GM12878 (cell line): ENCODE measurements at regions not wholly inside any gene's neighbourhood (a gene's known extent, or its start where the extent isn't known, plus 50 kb on each side); places are given as distances from the start of the nearest gene placed in this dataset.

ENCODE experiments used
- ATAC-seq: fragments of 200-7000 bp; cut with Tn5 transposase; 3 replicates; pipeline ENCODE4 v1.9.1; 2020; ENCODE audit warnings: mild to moderate bottlenecking, moderate library complexity
- BruUV-seq: library from RNA; stranded (reverse); fragments of 400-500 nt; replicated peaks from 2 replicates; lab custom pipeline; 2021; lab: Mats Ljungman, UMichigan
- CTCF ChIA-PET: fragments of 300-600 bp; sonication (Branson Sonifier 250); formaldehyde crosslinking; extraction: SDS; loops from one replicate; lab custom pipeline; 2021; ENCODE audit warnings: inconsistent platforms; lab: Yijun Ruan, JAX
- POLR2A ChIA-PET: fragments of 350-600 bp; formaldehyde crosslinking; extraction: SDS; loops from one replicate; lab custom pipeline; 2021; ENCODE audit warnings: inconsistent platforms; lab: Charles Lee
- RAD21 ChIA-PET: fragments of 300-600 bp; sonication (Branson Sonifier 250); formaldehyde crosslinking; loops from one replicate; lab custom pipeline; 2023; ENCODE audit warnings: antibody characterized with exemption; ENCODE audit not compliant: unreplicated experiment; lab: Charles Lee
- SMC1A ChIA-PET: fragments of 300-600 bp; sonication (Branson Sonifier 250); formaldehyde crosslinking; loops from one replicate; lab custom pipeline; 2023; ENCODE audit not compliant: unreplicated experiment, uncharacterized antibody; lab: Charles Lee
- DNase-seq: peaks from one replicate; pipeline ENCODE4 v3.0.0-alpha.2; 2011; ENCODE audit warnings: low read depth, low spot score
- FAIRE-seq: peaks from 3 replicates; lab custom pipeline; 2011; peaks lifted over from hg19 to GRCh38; lab: Jason Lieb, UNC
- H2AFZ ChIP-seq: 2 replicates; pipeline ENCODE4 v1.6.0; 2011; ENCODE audit warnings: low read depth, low read length, control low read depth; ENCODE audit not compliant: control insufficient read depth
- H3K27ac ChIP-seq: 2 replicates; pipeline ENCODE4 v1.5.1; 2011; ENCODE audit warnings: control low read depth; ENCODE audit not compliant: control insufficient read depth, insufficient read depth
- H3K27me3 ChIP-seq, 2 experiments: replicated peaks in 1 of 2; 2 replicates each; pipeline versions ENCODE4 v1.6.0 to v1.6.1; 2011; ENCODE audit warnings: low read length in 1 of 2; ENCODE audit not compliant: control insufficient read depth in 2 of 2, insufficient read depth in 2 of 2
- H3K36me3 ChIP-seq, 2 experiments: 2 replicates each; pipeline ENCODE4 v1.5.1; 2011; ENCODE audit warnings: low read length in 1 of 2; ENCODE audit not compliant: control insufficient read depth in 2 of 2, insufficient read depth in 2 of 2
- H3K4me1 ChIP-seq: 2 replicates; pipeline ENCODE4 v1.6.1; 2011; ENCODE audit warnings: mild to moderate bottlenecking, low read length, moderate library complexity, mixed read lengths; ENCODE audit not compliant: control insufficient read depth, insufficient read depth
- H3K4me2 ChIP-seq: 2 replicates; pipeline ENCODE4 v1.6.0; 2011; ENCODE audit warnings: control low read depth; ENCODE audit not compliant: control insufficient read depth, insufficient read depth
- H3K4me3 ChIP-seq: fragments of 200-600 bp; sonication (generic); 2 replicates; pipeline ENCODE4 v1.5.1; 2016
- H3K79me2 ChIP-seq: 2 replicates; pipeline ENCODE4 v1.6.0; 2011; ENCODE audit warnings: low read length; ENCODE audit not compliant: control insufficient read depth, insufficient read depth
- H3K9ac ChIP-seq: 2 replicates; pipeline ENCODE4 v1.8.0; 2011; ENCODE audit warnings: low read length, control low read depth, mixed read lengths; ENCODE audit not compliant: control insufficient read depth, insufficient read depth
- H3K9me3 ChIP-seq: replicated peaks from 3 replicates; pipeline ENCODE4 v1.5.1; 2011; ENCODE audit warnings: mild to moderate bottlenecking, low read length; ENCODE audit not compliant: control insufficient read depth, insufficient read depth
- H4K20me1 ChIP-seq: 2 replicates; pipeline ENCODE4 v1.6.0; 2011; ENCODE audit not compliant: control insufficient read depth, insufficient read depth
- ATF2 ChIP-seq: IDR thresholded peaks from 2 replicates; pipeline ENCODE4 v1.6.1; 2012; ENCODE audit warnings: low read length, inconsistent platforms
- BMI1 ChIP-seq: fragments of 450-650 bp; IDR thresholded peaks from 2 replicates; pipeline ENCODE4 v1.6.1; 2016; ENCODE audit warnings: mild to moderate bottlenecking, moderate library complexity, borderline replicate concordance
- CBFB ChIP-seq: IDR thresholded peaks from 2 replicates; pipeline ENCODE4 v1.6.1; 2016; ENCODE audit warnings: antibody characterized with exemption, low read depth
- CBX3 ChIP-seq: fragments of 200-600 bp; sonication (generic); IDR thresholded peaks from 2 replicates; pipeline ENCODE4 v1.6.1; 2016; ENCODE audit warnings: low read depth, borderline replicate concordance
- CHD1 ChIP-seq: IDR thresholded peaks from 2 replicates; pipeline ENCODE4 v1.6.1; 2012; ENCODE audit warnings: low read depth, low read length, improper control_type of control experiment
- EP300 ChIP-seq, 2 experiments: fragments of 150-350 bp in 1 of 2; IDR thresholded peaks; 2 replicates each; pipeline ENCODE4 v1.6.1; 2011 to 2012; ENCODE audit warnings: low read depth in 2 of 2, low read length in 2 of 2, borderline replicate concordance in 1 of 2, improper control_type of control experiment in 1 of 2, inconsistent platforms in 1 of 2; ENCODE audit not compliant: control insufficient read depth in 1 of 2
- ETV6 ChIP-seq, 2 experiments: fragments of 450-650 bp in 1 of 2; IDR thresholded peaks in 1 of 2; conservative IDR thresholded peaks in 1 of 2; 2 replicates each; pipeline ENCODE4 v1.6.1; 2014; ENCODE audit warnings: antibody characterized with exemption in 1 of 2, borderline replicate concordance in 1 of 2, low read depth in 1 of 2, mild to moderate bottlenecking in 1 of 2, moderate library complexity in 1 of 2
- GABPA ChIP-seq: IDR thresholded peaks from 2 replicates; pipeline ENCODE4 v1.6.1; 2014; ENCODE audit warnings: antibody characterized with exemption, low read depth, mild to moderate bottlenecking, inconsistent platforms
- HSF1 ChIP-seq: fragments of 150-350 bp; IDR thresholded peaks from 2 replicates; pipeline ENCODE4 v1.6.1; 2014; ENCODE audit warnings: mild to moderate bottlenecking, low read depth, low read length
- NFYA ChIP-seq: IDR thresholded peaks from 2 replicates; pipeline ENCODE4 v1.6.1; 2011; ENCODE audit warnings: low read depth, mild to moderate bottlenecking, low read length, improper control_type of control experiment, borderline replicate concordance
- SIX5 ChIP-seq: IDR thresholded peaks from 2 replicates; pipeline ENCODE4 v1.6.1; 2011; ENCODE audit warnings: mild to moderate bottlenecking, low read depth, low read length, moderate library complexity; ENCODE audit not compliant: severe bottlenecking
- ZNF207 ChIP-seq: fragments of 450-650 bp; IDR thresholded peaks from 2 replicates; pipeline ENCODE4 v1.6.1; 2014; ENCODE audit warnings: antibody characterized with exemption, mild to moderate bottlenecking, borderline replicate concordance
- ZNF217 ChIP-seq: fragments of 450-650 bp; IDR thresholded peaks from 2 replicates; pipeline ENCODE4 v1.6.1; 2017; ENCODE audit warnings: antibody characterized with exemption, mild to moderate bottlenecking
- WGBS: methylation state at CpG from one replicate; pipeline ENCODE4 v1.1.6; 2016; ENCODE audit warnings: low lambda C conversion rate; ENCODE audit not compliant: insufficient replicate concordance, insufficient coverage; ENCODE audit errors: missing lambda C conversion rate; 5-methylcytosine and 5-hydroxymethylcytosine counted together
- in situ Hi-C: fragments of 300-500 bp; cut with MboI; formaldehyde crosslinking; loops from 9 replicates; pipeline ENCODE4 v1.14.3; 2018; ENCODE audit warnings: mixed read lengths
- intact Hi-C: fragments of 100-400 bp; cut with micrococcal nuclease; formaldehyde crosslinking; loops from one replicate; pipeline ENCODE4 v1.14.2; 2022; ENCODE audit not compliant: unreplicated experiment
- TF ChIP-seq, protein P1 (sequence below): fragments of 450-650 bp; formaldehyde crosslinking; IDR thresholded peaks from 2 replicates; pipeline ENCODE4 v1.4.0; 2020; ENCODE audit warnings: mild to moderate bottlenecking, moderate library complexity
- TF ChIP-seq, protein P2 (sequence below): IDR thresholded peaks from 2 replicates; pipeline ENCODE4 v1.6.1; 2012; ENCODE audit warnings: low read depth, low read length, improper control_type of control experiment

DNA sequence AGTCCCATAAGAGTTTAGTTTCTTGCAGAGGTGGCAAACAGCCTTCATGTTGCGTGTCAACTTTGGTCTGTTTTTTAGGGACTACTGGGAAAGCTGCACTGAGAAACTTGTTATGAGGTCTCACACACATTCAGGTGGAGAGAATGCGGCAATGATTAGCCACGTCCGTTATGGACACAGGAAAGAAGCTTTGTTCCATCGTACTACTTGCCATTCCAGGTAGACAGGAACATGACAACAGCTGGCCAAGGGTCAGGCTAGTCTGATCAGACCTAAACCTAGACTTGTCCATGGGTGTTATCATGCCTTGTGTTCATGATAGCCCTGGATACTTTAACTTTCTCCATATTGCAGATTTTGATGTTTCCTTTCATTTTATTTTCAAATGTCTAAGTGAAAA lies 113.2 kb downstream of the ZNF608 start (continued):
- TF ChIP-seq HSF1 (no peak), BMI1 (no peak), CBFB (no peak), EP300 (IDR thresholded peaks at IDR 0.05; ENCODE audit: borderline replicate concordance in 1 of 2, control insufficient read depth in 1 of 2, low read depth in 2 of 2, low read length in 2 of 2) (no peak), SIX5 (no peak)

- ATAC-seq (peak; percentile 65), FAIRE-seq (no peak), DNase-seq (no peak)
- H4K20me1 ChIP-seq, result no peaks in the 10 kb centered on the region
- ChIA-PET RAD21 (interaction anchor here (0.9 kb wide), 1 partner anchor 48 kb away, joined by 5 read pairs; no protein-coding TSS in a partner anchor), SMC1A (interaction anchor here (0.5 to 1.3 kb wide), 3 partner anchors 12 to 190 kb away, joined by 3 read pairs; no protein-coding TSS in a partner anchor), CTCF (interaction anchor here (1.4 kb wide), 1 partner anchor 29 kb away, joined by 3 read pairs; no protein-coding TSS in a partner anchor), POLR2A (no interaction called here)
- peaks cover 23% of the 10 kb centered on the region for H3K4me1 ChIP-seq
- no peak overlapping the region for H3K27ac ChIP-seq
- BruUV-seq, result no TSS peak
- in situ Hi-C loops, result no loop called here
- 64% methylated on average over 3 of the region's 3 CpGs for WGBS
- no peak overlapping the region for H3K4me3 ChIP-seq
- H3K4me2 ChIP-seq, result no peak overlapping the region
- H3K27me3 ChIP-seq, result no peaks in the 10 kb centered on the region
- peaks cover 0 to 3% of the 10 kb centered on the region in 2 experiments; a peak in 1 of 4 replicates for H3K36me3 ChIP-seq
- no peak overlapping the region for H2AFZ ChIP-seq
- no peak overlapping the region for H3K9ac ChIP-seq
- H3K79me2 ChIP-seq, result no peaks in the 10 kb centered on the region
- intact Hi-C loops, result no loop called here
- H3K9me3 ChIP-seq, result no peaks in the 10 kb centered on the region
- no peak for TF ChIP-seq ZNF207
- TF ChIP-seq, protein P1, sequence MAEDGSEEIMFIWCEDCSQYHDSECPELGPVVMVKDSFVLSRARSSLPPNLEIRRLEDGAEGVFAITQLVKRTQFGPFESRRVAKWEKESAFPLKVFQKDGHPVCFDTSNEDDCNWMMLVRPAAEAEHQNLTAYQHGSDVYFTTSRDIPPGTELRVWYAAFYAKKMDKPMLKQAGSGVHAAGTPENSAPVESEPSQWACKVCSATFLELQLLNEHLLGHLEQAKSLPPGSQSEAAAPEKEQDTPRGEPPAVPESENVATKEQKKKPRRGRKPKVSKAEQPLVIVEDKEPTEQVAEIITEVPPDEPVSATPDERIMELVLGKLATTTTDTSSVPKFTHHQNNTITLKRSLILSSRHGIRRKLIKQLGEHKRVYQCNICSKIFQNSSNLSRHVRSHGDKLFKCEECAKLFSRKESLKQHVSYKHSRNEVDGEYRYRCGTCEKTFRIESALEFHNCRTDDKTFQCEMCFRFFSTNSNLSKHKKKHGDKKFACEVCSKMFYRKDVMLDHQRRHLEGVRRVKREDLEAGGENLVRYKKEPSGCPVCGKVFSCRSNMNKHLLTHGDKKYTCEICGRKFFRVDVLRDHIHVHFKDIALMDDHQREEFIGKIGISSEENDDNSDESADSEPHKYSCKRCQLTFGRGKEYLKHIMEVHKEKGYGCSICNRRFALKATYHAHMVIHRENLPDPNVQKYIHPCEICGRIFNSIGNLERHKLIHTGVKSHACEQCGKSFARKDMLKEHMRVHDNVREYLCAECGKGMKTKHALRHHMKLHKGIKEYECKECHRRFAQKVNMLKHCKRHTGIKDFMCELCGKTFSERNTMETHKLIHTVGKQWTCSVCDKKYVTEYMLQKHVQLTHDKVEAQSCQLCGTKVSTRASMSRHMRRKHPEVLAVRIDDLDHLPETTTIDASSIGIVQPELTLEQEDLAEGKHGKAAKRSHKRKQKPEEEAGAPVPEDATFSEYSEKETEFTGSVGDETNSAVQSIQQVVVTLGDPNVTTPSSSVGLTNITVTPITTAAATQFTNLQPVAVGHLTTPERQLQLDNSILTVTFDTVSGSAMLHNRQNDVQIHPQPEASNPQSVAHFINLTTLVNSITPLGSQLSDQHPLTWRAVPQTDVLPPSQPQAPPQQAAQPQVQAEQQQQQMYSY (CRISPR knock-in tag), result no peak
- TF ChIP-seq, protein P2, sequence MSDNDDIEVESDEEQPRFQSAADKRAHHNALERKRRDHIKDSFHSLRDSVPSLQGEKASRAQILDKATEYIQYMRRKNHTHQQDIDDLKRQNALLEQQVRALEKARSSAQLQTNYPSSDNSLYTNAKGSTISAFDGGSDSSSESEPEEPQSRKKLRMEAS, result no peak
- no peak for TF ChIP-seq NFYA
- no peak for TF ChIP-seq ZNF217
- TF ChIP-seq GABPA, result no peak
- TF ChIP-seq CHD1, result no peak
- TF ChIP-seq ATF2, result peak; percentile 88
- TF ChIP-seq ETV6 (conservative IDR thresholded peaks at IDR 0.05 in 1 of 2, IDR thresholded peaks at IDR 0.05 in 1 of 2; ENCODE audit: borderline replicate concordance in 1 of 2, low read depth in 1 of 2), result 0 out of 4 replicates have a peak, but pooled peaks of 1 of the 2 experiments have one; percentile 0
- TF ChIP-seq CBX3, result no peak
Measured at GRCh38 chr5:124631874-124632550, 114.4 kb downstream of the ZNF608 start.
